ENCODE measurements at regions not wholly inside any gene's neighbourhood (a gene's known extent, or its start where the extent isn't known, plus 50 kb on each side); places are given as distances from the start of the nearest gene placed in this dataset.

GRCh38 chr5:130546211-130546610 lies 618.8 kb downstream of the HINT1 start:
- H3K4me3 ChIP-seq (replicated peaks in 1 of 2; ENCODE audit: low read depth in 2 of 2, low read length in 2 of 2): no peak overlapping the region
- peak in 1 of 2 donors; percentile 29 for DNase-seq (ENCODE audit: low read depth in 2 of 2)

GRCh38 chr5:130545291-130545690 lies 619.8 kb downstream of the HINT1 start:
- DNase-seq (ENCODE audit: low read depth in 2 of 2): no peak
- TF ChIP-seq CTCF (IDR thresholded peaks at IDR 0.05; ENCODE audit: low read depth, low read length): no peak
- no peak overlapping the region for H3K4me3 ChIP-seq (replicated peaks in 1 of 2; ENCODE audit: low read depth in 2 of 2, low read length in 2 of 2)

More at GRCh38 chr5:130546211-130546610, 618.8 kb downstream of the HINT1 start:
- TF ChIP-seq CTCF (IDR thresholded peaks at IDR 0.05; ENCODE audit: low read depth, low read length): no peak

- no peak for TF ChIP-seq CTCF (IDR thresholded peaks at IDR 0.05; ENCODE audit: low read depth, low read length)
- no peak overlapping the region for H3K4me3 ChIP-seq (replicated peaks in 1 of 2; ENCODE audit: low read depth in 2 of 2, low read length in 2 of 2)
- peak; percentile 66 to 79 for DNase-seq (ENCODE audit: low read depth in 2 of 2)
These were observed 623.3 kb downstream of the HINT1 start for GRCh38 chr5:130541617-130542221.

- no peak for TF ChIP-seq CTCF (IDR thresholded peaks at IDR 0.05; ENCODE audit: low read depth, low read length)
- H3K4me3 ChIP-seq (replicated peaks in 1 of 2; ENCODE audit: low read depth in 2 of 2, low read length in 2 of 2): no peak overlapping the region
These were observed 628.4 kb downstream of the HINT1 start for GRCh38 chr5:130536691-130537090.

GRCh38 chr5:130532786-130533185 lies 628.5 kb downstream of the CHSY3 start:
- DNase-seq (ENCODE audit: low read depth in 2 of 2): no peak
- H3K4me3 ChIP-seq (replicated peaks in 1 of 2; ENCODE audit: low read depth in 2 of 2, low read length in 2 of 2): no peak overlapping the region
- no peak for TF ChIP-seq CTCF (IDR thresholded peaks at IDR 0.05; ENCODE audit: low read depth, low read length)

More at GRCh38 chr5:130536691-130537090, 628.4 kb downstream of the HINT1 start:
- no peak for DNase-seq (ENCODE audit: low read depth in 2 of 2)

- no peak for TF ChIP-seq CTCF (IDR thresholded peaks at IDR 0.05; ENCODE audit: low read depth, low read length)
- no peak for DNase-seq (ENCODE audit: low read depth in 2 of 2)
- H3K4me3 ChIP-seq (replicated peaks in 1 of 2; ENCODE audit: low read depth in 2 of 2, low read length in 2 of 2): no peak overlapping the region
These were observed 625.5 kb downstream of the CHSY3 start for GRCh38 chr5:130529511-130530485.

All from cardiac fibroblast (primary cell).